ENCODE measurements at regions not wholly inside any gene's neighbourhood (a gene's known extent, or its start where the extent isn't known, plus 50 kb on each side); places are given as distances from the start of the nearest gene placed in this dataset.

DNA sequence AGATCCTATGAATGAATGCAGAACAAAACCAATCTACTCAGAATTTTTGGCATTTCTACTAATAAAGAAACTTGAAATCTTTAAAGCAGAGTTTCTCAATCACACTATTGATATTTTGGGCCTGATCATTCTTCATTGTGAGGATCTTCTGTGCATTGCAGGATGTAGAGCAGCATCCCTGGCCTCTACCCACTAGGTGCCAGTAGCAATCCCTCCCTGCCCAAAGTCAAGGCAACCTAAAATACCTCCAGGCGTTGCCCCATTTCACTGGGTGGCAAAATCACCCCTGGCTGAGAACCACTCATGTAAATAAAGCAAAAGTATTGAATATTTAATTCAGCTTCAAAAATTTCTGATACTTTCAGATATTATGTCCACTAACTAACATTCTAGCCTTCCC, 213.0 kb downstream of the SP3 start:
- H3K4me3 ChIP-seq (replicated peaks; ENCODE audit: insufficient read depth, low read length): no peak overlapping the region
- no peak overlapping the region for H3K27ac ChIP-seq (replicated peaks)
- TF ChIP-seq CTCF (IDR thresholded peaks at IDR 0.05; ENCODE audit: insufficient read depth, low read length) (no peak), SPI1 (IDR thresholded peaks at IDR 0.05; ENCODE audit: borderline replicate concordance, low read depth) (no peak), GABPA (IDR thresholded peaks at IDR 0.05; ENCODE audit: low read depth) (no peak), POLR2AphosphoS5 (IDR thresholded peaks at IDR 0.05; ENCODE audit: low read depth) (no peak)
- TF ChIP-seq, protein P1, sequence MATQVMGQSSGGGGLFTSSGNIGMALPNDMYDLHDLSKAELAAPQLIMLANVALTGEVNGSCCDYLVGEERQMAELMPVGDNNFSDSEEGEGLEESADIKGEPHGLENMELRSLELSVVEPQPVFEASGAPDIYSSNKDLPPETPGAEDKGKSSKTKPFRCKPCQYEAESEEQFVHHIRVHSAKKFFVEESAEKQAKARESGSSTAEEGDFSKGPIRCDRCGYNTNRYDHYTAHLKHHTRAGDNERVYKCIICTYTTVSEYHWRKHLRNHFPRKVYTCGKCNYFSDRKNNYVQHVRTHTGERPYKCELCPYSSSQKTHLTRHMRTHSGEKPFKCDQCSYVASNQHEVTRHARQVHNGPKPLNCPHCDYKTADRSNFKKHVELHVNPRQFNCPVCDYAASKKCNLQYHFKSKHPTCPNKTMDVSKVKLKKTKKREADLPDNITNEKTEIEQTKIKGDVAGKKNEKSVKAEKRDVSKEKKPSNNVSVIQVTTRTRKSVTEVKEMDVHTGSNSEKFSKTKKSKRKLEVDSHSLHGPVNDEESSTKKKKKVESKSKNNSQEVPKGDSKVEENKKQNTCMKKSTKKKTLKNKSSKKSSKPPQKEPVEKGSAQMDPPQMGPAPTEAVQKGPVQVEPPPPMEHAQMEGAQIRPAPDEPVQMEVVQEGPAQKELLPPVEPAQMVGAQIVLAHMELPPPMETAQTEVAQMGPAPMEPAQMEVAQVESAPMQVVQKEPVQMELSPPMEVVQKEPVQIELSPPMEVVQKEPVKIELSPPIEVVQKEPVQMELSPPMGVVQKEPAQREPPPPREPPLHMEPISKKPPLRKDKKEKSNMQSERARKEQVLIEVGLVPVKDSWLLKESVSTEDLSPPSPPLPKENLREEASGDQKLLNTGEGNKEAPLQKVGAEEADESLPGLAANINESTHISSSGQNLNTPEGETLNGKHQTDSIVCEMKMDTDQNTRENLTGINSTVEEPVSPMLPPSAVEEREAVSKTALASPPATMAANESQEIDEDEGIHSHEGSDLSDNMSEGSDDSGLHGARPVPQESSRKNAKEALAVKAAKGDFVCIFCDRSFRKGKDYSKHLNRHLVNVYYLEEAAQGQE (IDR thresholded peaks at IDR 0.05; ENCODE audit: insufficient replicate concordance, low read depth): no peak
- DNase-seq (ENCODE audit: low read depth in 1 of 2, low spot score in 1 of 2): peak in 1 of 2 experiments; percentile 29
- H3K27me3 ChIP-seq (ENCODE audit: insufficient read depth, poor library complexity, severe bottlenecking): peaks cover 2% of the 10 kb centered on the region

- no peak overlapping the region for H3K4me3 ChIP-seq (replicated peaks; ENCODE audit: insufficient read depth, low read length)
- H3K27ac ChIP-seq (replicated peaks): no peak overlapping the region
- H3K27me3 ChIP-seq (ENCODE audit: insufficient read depth, poor library complexity, severe bottlenecking): peaks cover 2% of the 10 kb centered on the region
- DNase-seq (ENCODE audit: low read depth in 1 of 2, low spot score in 1 of 2): no peak
- TF ChIP-seq, protein P1 (IDR thresholded peaks at IDR 0.05; ENCODE audit: insufficient replicate concordance, low read depth): no peak
- no peak for TF ChIP-seq GABPA (IDR thresholded peaks at IDR 0.05; ENCODE audit: low read depth)
- no peak for TF ChIP-seq POLR2AphosphoS5 (IDR thresholded peaks at IDR 0.05; ENCODE audit: low read depth)
- no peak for TF ChIP-seq CTCF (IDR thresholded peaks at IDR 0.05; ENCODE audit: insufficient read depth, low read length)
- TF ChIP-seq SPI1 (IDR thresholded peaks at IDR 0.05; ENCODE audit: borderline replicate concordance, low read depth): no peak
Observed at GRCh38 chr2:173753441-173753840, 211.7 kb downstream of the SP3 start.

DNA sequence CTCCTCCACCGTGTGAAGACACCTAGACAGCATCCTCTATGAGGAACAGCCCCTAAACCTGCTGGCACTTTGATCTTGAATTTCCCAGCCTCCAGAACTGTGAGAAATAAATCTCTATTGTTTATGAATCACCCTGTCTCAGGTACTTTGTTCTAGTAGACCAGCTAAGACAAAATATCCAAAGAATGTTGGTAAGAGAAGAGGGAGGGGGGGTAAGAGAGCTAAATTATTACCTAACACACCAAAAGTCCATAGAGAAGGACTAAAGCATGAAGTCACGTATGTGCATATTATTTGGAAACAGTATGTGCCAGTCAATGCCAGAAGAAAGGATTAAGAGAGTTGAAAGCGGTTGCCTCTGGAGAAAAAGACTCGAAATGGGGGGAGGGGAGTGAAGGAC, 211.0 kb downstream of the SP3 start:
- H3K27ac ChIP-seq (replicated peaks): no peak overlapping the region
- no peak for TF ChIP-seq SPI1 (IDR thresholded peaks at IDR 0.05; ENCODE audit: borderline replicate concordance, low read depth)
- no peak for TF ChIP-seq GABPA (IDR thresholded peaks at IDR 0.05; ENCODE audit: low read depth)
- no peak for TF ChIP-seq CTCF (IDR thresholded peaks at IDR 0.05; ENCODE audit: insufficient read depth, low read length)
- TF ChIP-seq, protein P1 (IDR thresholded peaks at IDR 0.05; ENCODE audit: insufficient replicate concordance, low read depth): no peak
- no peak for TF ChIP-seq POLR2AphosphoS5 (IDR thresholded peaks at IDR 0.05; ENCODE audit: low read depth)
- DNase-seq (ENCODE audit: low read depth in 1 of 2, low spot score in 1 of 2): no peak
- H3K27me3 ChIP-seq (ENCODE audit: insufficient read depth, poor library complexity, severe bottlenecking): peaks cover 6% of the 10 kb centered on the region
- H3K4me3 ChIP-seq (replicated peaks; ENCODE audit: insufficient read depth, low read length): no peak overlapping the region
